C4-2B (cell line): ENCODE measurements at regions not wholly inside any gene's neighbourhood (a gene's known extent, or its start where the extent isn't known, plus 50 kb on each side); places are given as distances from the start of the nearest gene placed in this dataset.

Experiments
- CTCF ChIP-seq: fragments of 450-650 bp; conservative IDR thresholded peaks from 2 replicates; pipeline ENCODE4 v1.5.1; 2017; ENCODE audit warnings: mild to moderate bottlenecking
- ZFX ChIP-seq: fragments of 450-650 bp; IDR thresholded peaks from 2 replicates; pipeline ENCODE4 v1.6.1; 2017

DNA sequence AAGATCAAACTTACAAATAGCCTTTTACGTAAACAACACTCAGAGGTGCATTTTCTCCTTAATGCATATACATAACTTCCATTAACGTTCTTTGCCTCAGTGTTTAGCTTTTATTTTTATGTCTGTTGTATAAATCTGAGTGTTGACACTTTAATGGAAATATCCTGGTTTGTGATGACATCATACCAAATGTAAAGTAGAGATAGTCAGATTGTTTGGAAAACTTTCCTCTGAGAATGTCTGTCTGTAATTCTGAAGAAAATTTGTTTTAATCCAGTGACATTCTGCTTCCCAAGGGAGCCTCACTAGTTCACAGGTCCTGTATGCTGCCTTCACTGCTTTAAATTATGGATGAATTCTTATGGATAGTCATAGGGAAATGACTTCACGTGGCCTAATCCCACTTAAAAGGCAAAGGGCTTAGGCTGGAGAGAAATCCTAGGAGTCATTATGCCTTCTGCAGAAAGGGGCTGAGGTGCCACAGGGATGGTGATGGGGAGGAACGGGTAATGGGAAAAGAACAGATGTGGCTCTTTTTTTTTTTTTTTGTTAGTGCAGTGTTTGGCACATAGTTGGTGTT, 93.2 kb downstream of the DNAJB9 start:
- no peak for TF ChIP-seq ZFX
- no peak for TF ChIP-seq CTCF
